HCT116 (cell line): ENCODE measurements at regions not wholly inside any gene's neighbourhood (a gene's known extent, or its start where the extent isn't known, plus 50 kb on each side); places are given as distances from the start of the nearest gene placed in this dataset.

ENCODE experiments used
- CTCF ChIP-seq, 3 experiments: fragments of 200-600 bp in 1 of 3; sonication (generic) in 1 of 3; IDR thresholded peaks in 2 of 3; conservative IDR thresholded peaks in 1 of 3; 2 replicates each; pipeline ENCODE4 v1.5.1; 2012 to 2017; ENCODE audit warnings: low read depth in 2 of 3, low read length in 2 of 3, antibody characterized with exemption in 1 of 3, borderline replicate concordance in 1 of 3, control low read depth in 1 of 3, mild to moderate bottlenecking in 1 of 3, mixed read lengths in 1 of 3, mixed run types in 1 of 3, moderate library complexity in 1 of 3; ENCODE audit not compliant: insufficient read depth in 1 of 3
- EGR1 ChIP-seq: IDR thresholded peaks from 2 replicates; pipeline ENCODE4 v1.6.1; 2012; ENCODE audit warnings: low read depth
- EZH2phosphoT487 ChIP-seq: fragments of 200-600 bp; IDR thresholded peaks from 2 replicates; pipeline ENCODE4 v1.6.1; 2018; ENCODE audit warnings: antibody characterized with exemption, borderline replicate concordance
- MAX ChIP-seq: IDR thresholded peaks from 2 replicates; pipeline ENCODE4 v1.6.1; 2012
- POLR2A ChIP-seq: IDR thresholded peaks from 2 replicates; pipeline ENCODE4 v1.7.0; 2011; ENCODE audit warnings: borderline replicate concordance; ENCODE audit not compliant: insufficient read depth, insufficient read length; ENCODE audit errors: extremely low read depth
- POLR2AphosphoS5 ChIP-seq: IDR thresholded peaks from 2 replicates; pipeline ENCODE4 v1.6.1; 2011; ENCODE audit warnings: mild to moderate bottlenecking, low read depth, low read length, moderate library complexity
- REST ChIP-seq: IDR thresholded peaks from 2 replicates; pipeline ENCODE4 v1.6.1; 2012; ENCODE audit warnings: low read depth
- SP1 ChIP-seq: IDR thresholded peaks from 2 replicates; pipeline ENCODE4 v1.6.1; 2012; ENCODE audit warnings: low read depth
- TCF7L2 ChIP-seq: IDR thresholded peaks from 2 replicates; pipeline ENCODE4 v1.7.0; 2011; ENCODE audit warnings: borderline replicate concordance, inconsistent platforms; ENCODE audit not compliant: insufficient read depth, insufficient read length; ENCODE audit errors: extremely low read depth
- TF ChIP-seq, protein P1 (sequence below): IDR thresholded peaks from 2 replicates; pipeline ENCODE4 v1.6.1; 2012

GRCh38 chr2:65504814-65505697 is 72.7 kb upstream of the SPRED2 start:
- TF ChIP-seq POLR2A (no peak), CTCF (IDR thresholded peaks at IDR 0.05 in 2 of 3, conservative IDR thresholded peaks at IDR 0.05 in 1 of 3; ENCODE audit: borderline replicate concordance in 1 of 3, insufficient read depth in 1 of 3, low read depth in 2 of 3, low read length in 2 of 3) (no peak), TCF7L2 (no peak), EZH2phosphoT487 (no peak), SP1 (no peak), POLR2AphosphoS5 (no peak), MAX (no peak), EGR1 (no peak), REST (no peak)
- TF ChIP-seq, protein P1, sequence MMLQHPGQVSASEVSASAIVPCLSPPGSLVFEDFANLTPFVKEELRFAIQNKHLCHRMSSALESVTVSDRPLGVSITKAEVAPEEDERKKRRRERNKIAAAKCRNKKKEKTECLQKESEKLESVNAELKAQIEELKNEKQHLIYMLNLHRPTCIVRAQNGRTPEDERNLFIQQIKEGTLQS, result no peak
